Activated gamma-delta T cell (primary cell): ENCODE measurements at regions not wholly inside any gene's neighbourhood (a gene's known extent, or its start where the extent isn't known, plus 50 kb on each side); places are given as distances from the start of the nearest gene placed in this dataset.

Experiments
- DNase-seq: peaks from one replicate; lab custom pipeline; 2025; lab: John Stamatoyannopoulos, UW

DNA sequence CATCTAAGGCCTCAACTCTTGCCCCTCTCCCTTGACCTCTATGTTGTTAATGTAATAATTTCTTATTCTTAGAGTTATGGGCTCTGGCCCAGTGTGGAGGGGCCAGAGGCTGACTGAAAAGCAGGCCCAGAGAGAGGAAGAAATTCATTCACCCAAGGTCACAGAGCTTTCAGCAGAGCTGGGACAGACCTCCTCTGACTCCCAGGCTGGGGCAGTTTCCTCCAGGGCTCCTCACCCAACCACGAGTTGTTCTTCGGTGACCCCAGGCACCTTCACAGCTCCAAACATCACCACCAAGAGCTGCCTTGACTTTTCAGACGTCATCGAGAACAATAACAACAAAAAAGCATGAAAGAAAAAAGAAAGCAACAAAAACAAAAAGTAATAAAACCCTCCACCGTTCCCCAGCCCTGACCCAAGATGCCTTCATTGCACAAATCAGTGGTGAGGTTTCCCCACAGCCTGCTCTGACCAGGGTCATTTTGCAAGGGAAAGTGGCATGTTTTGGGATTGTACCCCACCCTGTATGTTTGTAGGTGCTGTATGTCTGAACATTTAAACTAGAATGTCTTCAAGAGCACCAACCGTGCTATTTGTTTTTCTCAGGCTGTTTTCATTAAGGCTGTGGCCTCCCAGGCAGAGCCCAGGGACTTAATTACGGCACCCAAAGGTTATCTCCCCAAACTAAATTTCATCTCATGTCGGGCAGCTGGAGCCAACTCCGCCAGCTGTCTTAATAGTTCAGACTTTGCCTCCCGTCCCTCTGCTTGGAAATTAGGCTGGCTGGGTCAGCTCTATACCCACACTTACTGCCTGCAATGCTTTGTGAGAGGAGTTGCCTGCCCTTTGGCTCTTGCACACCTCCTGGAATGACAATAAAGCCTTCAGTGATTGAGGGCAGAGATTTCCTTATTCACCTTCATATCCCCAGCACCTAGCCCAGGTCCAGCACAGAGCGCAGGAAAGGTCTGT lies 173.8 kb downstream of the RPLP1 start:
- DNase-seq, result no peak

DNA sequence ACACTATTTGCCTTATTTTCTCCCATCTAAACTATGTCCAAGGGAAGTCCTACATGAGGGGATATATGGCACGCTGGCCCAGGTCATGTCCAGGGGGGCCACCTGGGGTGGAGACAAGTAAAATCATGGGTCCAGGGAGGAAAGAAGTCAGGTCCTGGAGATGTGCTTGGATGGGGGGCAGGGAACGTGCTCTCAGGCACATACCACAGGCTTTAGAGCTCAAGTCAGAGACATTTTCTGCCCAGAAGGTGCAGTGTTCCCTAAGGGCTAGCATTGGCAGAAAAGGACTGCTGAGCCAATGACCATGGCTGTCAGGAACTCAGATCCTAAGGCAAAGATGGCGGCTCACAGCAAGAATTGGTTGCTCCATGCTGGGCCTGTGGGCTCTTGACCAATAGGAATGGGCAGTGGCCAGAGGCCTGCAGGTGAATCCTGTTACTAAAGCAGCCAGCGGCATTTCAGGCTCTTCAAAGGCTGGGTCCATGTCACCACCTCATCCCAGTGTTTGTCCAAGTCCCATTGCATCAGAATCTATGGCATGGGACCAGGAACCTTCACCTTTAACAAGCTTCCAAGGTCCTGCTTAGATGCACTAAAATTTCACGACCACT lies 175.0 kb downstream of the RPLP1 start:
- no peak for DNase-seq

DNA sequence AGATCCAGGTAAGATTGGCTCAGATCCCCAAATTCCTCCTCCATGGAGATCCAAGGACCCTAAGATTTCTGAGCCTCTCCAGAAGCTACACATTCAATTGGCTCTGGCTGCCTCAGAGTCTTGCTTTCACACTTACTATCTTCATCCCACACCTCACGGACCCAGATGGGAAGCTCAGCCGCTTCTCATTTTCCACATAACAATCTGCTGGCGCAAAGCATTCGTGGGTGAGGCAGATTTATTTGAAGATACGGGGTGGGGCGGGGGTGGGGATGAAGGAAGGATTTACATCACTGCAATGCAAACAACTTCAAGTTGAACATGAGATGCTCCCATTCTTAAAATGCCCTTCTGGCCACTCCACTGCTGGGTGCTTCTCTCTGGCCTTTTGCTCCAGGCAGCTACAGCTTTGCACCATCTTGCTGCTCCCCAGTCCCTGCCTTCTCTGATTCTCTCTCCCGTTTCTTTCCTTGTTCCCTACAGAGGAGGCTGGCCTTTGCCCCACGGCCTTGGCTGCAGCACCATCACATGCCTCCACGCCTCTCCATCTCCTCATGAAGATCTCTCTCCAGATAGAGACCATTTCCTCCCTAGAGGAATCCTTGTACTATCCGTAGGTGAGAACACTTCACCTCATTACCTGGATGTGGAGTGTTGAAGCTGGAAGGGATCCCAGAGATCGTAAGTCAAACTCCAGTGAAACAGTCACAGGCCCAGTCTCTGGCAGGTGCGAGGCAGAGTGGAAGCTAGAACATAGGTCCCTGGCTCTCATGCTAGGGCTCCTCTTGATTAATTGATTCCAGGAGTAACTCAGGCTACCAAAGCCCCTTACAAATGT lies 175.9 kb downstream of the RPLP1 start:
- DNase-seq, result no peak

DNA sequence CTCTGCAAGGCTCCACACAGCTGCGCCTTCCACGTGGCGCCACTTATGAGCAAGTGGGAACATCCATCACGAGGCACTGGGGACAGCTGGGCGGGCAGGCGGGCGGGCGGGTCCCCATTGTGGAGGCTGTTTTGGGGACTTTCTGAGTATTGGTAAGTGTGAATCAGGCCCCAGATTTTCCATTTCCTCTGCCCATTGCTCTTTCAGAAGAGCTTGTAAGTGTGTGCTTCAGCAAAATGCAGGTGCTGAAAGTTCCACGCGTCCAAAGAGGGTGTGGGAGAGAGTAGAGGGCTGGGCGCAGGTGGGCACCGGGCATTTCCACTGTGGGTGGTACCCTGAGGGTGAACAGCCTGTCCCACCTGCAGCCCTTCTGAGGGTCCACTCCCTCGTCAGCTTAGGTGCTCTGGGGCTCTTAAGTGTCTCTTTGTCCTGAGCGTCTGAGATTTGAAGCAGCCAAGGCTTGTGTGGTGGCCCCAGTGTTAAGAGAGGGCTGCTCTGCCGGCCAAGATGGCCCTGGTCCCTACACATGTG lies 177.1 kb downstream of the RPLP1 start:
- DNase-seq, result no peak

DNA sequence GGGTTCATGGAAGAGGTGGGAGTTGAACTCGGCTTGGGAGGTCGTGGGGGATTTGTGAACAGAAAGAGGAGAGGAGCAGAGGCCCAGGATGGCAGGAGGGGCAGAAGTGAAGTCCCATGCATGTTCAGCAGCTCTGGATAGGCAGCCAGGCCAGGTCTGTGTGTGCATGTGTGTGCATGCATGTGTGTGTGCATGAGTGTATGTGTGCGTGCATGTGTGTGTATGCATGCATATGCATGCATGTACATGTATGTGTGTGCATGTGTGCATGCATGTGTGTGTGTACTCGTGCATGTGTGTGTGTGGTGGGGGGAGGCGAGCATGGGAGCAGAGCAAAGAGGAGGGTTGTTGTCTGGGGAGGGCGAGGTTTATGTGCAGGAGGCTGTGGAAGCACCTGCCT lies 178.4 kb downstream of the RPLP1 start:
- no peak for DNase-seq

DNA sequence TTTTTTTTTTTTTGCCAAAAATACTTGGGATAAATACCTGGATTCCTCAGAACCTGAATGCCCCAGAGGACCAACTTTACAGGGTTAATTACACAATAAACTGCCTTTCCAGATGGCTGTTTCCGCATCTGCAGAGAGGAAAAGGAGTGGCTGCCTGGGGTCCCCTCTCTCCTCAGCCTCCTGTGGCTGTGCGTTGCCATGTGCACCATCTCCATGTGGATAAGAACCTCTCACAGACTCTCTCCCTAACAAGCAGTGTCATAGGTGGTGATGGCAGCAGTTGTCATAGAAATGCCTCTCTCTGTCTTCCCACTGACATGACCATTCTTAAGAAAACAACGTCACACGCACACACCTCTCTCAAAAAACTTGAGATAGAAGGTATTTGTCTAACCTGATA lies 179.4 kb downstream of the RPLP1 start:
- no peak for DNase-seq

DNA sequence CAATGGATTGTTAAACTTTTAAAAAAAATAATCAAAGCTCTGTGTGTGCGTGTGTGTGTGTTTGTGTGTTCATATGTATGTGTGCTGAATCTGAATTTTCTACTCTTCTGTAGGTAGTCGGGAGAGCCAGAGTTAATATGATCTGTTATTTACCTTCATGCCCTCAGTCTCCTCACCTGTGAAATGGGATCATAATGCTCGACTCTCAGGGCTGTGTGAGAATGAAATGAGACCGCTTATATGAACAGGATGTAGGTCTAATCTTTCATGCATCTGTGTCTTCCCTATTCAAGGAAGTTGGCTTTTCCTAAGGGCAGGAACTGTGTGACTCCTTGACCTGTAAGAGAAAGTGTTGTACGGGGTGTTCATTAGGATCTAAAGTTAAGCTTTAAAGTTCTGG lies 182.2 kb downstream of the RPLP1 start:
- no peak for DNase-seq

DNA sequence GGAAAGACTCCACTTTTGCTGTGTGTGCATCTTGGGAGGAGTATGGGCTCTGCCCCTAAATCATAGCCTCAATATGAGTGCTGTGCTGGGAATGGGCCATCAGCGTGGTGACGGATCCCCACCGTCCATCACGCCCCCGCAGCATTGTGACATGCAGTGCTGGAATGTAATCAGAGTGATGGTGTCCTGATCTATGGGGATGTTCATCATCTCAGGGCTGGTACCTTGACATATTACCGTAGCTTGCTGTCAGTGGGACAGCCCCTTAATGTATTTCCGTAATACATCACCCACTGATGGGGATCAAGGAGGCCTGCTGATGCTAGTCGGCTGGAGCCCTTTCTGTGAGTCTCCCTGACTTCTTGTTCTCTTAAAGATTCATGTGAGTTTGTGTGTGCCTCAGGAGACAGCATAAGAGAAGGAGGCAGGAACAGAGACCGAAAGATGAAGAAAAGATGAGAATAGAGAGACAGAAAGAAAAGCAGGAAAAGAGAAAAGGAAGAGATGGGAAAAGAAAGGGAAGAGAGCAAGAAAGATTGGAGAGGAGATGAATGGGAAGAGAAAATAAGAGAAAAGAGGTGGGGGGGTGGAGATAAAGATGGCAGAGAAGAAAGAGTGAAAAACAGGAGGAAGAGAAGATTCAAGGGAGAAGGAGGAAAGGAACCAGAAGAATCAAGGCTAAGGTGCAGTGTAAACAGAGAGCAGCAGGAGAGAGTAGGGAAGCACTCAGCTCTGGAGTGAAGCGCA lies 183.7 kb downstream of the RPLP1 start:
- no peak for DNase-seq

DNA sequence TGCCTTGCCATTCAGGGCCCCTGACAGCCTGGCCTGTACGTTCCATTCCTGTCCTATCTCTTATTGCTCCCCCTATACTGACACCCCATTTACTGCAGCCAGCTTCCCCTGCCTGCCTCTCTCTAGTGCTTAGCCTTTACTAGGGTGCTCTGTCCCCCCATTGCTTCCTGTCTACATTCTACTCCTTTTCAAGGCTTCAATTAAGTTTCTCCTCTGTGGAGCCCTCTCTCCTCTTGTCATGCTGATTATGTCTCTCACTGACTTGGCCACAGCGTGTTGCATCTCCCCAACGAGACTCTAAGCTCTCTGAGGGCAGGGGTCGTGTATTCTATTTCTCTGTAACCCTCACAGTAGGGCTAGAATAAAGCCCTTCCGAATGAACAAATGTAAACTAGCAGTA lies 185.2 kb downstream of the RPLP1 start:
- no peak for DNase-seq

DNA sequence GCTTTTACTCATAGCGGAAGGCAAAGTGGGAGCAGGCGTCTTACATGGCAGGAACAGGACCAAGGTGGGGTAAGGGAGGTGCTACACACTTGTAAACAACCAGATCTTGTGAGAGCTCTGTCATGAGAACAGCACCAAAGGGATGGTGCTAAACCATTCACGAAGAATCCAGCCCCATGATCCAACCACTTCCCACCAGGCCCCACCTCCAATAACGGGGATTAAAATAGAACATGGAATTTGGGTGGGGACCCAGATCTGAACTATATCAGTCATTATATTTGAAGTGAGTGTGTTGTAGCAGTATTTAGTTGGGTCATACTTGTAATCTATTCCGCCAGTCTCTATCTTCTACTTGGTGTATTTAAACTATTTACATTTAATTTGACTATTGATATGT lies 190.9 kb downstream of the RPLP1 start:
- no peak for DNase-seq

DNA sequence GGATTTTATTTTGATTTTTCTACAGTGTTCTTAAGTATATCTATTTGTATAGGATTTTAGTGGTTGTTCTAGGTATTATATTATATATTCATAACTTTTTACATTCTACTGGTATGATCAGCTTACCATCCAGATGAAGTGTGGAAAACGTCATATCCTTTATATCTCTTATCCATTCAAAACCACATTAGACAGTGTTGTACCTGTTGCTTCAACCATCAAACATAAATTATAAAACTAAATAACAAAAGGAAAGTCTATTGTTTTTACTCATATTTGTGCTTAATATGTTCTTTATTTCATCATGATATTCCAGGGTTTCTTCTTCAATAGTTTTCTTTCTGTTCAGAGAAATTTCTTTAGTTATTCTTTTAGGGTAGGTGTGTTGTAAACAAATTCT lies 191.4 kb downstream of the RPLP1 start:
- DNase-seq, result no peak

DNA sequence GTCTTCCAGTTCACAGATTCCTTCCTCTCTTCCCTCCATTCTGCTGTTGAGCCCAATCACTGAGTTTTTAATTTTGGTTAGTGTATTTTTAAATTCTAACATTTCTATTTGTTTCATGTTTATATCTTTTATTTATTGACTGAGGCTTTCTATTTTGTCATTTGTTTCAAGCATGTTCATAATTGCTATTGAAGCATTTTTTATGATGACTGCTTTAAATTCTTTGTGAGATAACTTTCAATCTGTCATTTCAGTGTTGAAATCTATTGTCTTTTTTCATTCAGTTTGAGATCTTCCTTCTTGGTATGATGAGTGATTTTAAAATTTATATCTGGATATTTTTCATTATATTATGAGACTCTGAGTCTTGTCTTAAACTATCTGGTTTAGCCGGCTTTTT lies 192.3 kb downstream of the RPLP1 start:
- no peak for DNase-seq

DNA sequence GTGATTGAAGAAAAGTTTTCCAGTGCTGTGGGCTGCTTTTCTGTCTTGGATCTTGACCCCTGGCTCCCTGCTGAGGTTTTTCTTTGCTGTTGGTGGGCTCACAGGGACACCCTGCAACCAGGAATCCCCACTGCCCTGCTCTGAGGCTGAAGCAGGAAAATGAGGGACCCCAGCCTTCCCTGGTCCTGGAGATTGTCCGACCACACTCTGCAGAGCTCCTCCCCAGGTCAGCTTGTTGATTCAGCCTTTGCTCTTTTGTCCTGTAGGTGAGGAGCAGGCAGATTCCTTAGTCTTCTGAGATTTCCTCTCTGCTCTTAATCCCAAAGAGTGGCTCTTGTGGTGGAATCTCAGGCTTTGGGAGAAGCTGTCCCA lies 194.5 kb downstream of the RPLP1 start:
- no peak for DNase-seq

DNA sequence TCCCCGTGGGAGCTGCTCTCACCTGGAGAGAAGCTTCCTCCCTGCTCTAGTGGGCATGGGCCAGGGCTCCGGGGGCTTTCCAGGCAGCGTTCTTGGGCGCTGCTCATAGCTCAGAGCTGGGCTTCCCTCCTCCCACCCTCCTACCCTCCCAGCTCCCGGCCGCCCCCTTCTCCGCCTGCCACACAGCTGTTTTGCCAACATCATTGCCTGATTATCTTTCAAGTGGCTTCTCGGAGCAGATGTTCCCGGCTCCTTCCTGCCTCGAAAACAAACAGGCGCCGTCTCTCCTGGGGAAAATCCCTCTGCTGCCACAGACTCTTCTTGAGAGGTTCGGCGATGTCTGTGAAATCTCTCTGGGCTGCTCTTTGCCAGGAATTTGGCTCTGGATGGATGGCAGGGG lies 195.6 kb downstream of the RPLP1 start:
- no peak for DNase-seq

DNA sequence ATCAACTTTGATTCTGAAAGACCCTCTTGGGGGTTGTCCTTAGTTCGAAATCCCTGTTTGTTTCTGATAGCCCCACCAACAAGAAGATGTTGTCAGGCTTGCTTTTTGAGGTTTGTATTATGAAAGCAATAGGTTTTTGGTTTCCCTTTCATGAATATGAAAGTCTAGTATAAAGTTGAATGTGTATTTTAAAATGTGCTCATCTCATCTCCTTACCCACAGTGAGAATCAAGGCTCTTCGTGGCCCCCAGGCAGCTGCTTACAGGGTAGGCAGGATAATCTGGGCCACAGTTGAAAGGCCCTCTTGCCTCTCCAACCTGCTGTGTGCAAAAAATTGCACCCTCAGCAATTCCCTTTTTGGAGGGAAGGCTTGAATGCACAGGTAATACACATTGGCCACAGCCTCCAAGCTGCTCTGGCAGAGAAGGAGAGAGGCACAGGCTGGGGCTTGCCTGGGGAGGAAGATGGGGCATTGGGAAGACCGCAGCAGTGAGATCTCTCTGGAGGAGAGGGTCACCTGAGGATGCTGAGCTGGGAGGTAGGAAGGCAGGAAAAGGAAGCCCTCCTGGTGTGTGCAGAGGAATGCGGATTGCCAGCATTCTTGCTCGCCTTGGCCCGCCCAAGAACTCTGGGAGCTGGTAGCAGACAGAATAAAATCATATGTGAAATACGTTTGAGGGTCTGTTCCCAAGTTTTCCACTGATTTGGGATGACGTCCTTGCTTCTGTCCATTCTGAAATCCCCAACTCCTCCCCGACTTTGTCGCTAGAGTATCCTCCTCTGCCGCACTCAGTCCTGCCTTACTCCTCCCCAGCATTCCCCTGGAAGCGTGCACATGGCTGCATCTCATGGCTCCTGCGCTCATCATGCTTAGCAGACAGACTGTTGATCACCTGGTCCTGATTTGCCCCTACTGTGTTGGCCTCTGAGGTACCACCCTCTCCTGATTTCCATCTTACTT lies 196.4 kb downstream of the RPLP1 start:
- DNase-seq, result no peak

DNA sequence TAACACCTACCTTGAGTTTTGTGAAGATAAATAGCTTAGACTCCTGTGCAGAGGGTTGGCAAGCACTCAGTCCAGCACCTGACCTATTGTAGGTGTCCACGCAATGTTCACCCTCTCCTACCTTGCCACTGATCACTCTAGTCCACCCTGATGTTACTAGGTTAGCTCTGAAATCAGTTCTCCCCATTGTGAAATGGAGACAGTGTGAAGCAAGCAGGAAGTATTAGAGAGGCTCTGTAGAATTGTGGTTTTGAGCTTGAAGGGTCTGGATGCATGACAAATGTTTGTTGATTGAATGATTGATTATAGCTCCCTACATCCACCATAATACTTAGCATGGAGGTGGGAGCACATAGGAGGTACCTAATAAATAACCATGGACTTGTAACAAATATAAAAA lies 199.7 kb downstream of the RPLP1 start:
- DNase-seq, result no peak

DNA sequence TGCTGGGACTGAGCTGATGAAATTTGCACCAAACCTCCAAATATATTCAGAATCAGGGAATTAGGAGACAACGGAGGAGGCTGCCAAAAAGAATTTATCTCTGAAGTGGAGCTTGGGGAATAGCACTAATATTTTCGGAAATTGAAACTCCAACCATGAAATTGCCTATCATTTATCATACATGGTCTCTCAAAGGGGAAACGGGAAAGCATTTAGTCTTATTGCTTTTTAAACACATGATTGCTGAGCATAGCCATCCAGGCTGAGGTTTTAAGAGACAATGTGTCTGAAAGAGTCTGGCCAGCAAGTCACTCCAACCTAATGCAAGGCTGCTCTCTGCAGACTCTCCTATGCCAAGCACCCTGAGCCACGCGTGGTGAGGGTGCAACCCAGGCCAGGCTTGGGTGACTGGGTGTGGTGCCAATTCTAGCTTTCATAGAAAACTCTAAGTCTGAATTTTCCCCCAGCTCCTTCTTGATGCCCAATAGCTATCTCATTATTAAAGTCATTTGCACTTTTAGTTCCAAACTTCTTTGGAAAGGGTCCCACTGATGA lies 200.2 kb downstream of the RPLP1 start:
- DNase-seq, result no peak

DNA sequence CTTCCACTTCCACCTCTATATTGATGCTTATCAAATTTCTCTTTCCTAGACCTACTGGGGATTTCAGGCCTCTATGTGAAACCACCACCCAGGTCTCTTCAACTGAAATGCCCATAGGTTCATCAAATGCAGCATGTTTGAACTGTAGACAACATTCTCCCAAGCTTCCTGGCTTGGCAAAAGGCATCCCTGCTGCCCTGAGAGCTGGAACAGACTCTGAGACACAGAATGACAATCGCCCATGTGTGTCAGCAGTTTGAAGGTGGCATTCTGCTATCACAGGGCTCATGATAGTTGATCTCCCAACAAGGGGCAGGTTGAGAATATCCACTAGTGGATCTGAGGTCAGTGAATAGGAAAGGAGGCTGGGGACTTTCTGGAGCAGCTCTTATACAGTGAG lies 200.7 kb downstream of the RPLP1 start:
- DNase-seq, result no peak

DNA sequence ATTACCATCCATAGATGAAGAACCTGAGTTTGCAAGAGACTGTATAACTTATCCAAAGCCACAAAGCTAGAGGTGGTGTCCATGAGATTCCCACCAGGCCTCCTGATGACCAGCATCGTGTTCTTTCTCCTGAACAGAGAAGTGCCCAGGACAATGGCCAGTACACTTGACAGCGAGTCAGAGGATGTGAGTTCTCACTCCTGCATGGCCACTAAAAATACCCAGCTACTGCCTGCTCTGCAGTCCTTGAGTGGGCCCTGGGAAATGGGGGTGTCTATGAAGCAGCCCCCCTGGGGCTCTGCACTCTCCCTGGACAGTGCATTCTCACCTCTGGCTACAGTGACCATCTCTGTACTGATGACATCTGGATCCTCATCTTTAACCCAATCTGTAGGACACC lies 201.2 kb downstream of the RPLP1 start:
- no peak for DNase-seq
